Calu3 (cell line): ENCODE measurements at regions not wholly inside any gene's neighbourhood (a gene's known extent, or its start where the extent isn't known, plus 50 kb on each side); places are given as distances from the start of the nearest gene placed in this dataset.
A peak's percentile ranks its signal among the peaks of the same experiment; 100 is the strongest.

Experiments used
- BruUV-seq: library from RNA; stranded (reverse); fragments of 400-500 nt; replicated peaks from 2 replicates; lab custom pipeline; 2021; lab: Mats Ljungman, UMichigan
- CTCF ChIA-PET: fragments of 300-600 bp; sonication (Branson Sonifier 250); formaldehyde crosslinking; loops from one replicate; lab custom pipeline; 2022; ENCODE audit warnings: antibody characterized with exemption; lab: Charles Lee
- DNase-seq: peaks from one replicate; pipeline ENCODE4 v3.0.0; 2022
- H3K27ac Mint-ChIP-seq: one replicate; pipeline ENCODE4 v1.8.0; 2022; ENCODE audit warnings: mixed read lengths; ENCODE audit not compliant: unreplicated experiment
- H3K27me3 Mint-ChIP-seq: one replicate; pipeline ENCODE4 v1.8.0; 2022; ENCODE audit warnings: mixed read lengths; ENCODE audit not compliant: unreplicated experiment
- H3K36me3 Mint-ChIP-seq: one replicate; pipeline ENCODE4 v1.8.0; 2022; ENCODE audit warnings: mild to moderate bottlenecking, moderate library complexity, mixed read lengths; ENCODE audit not compliant: insufficient read depth, unreplicated experiment
- H3K4me1 Mint-ChIP-seq: one replicate; pipeline ENCODE4 v1.8.0; 2022; ENCODE audit warnings: mild to moderate bottlenecking, low read depth, mixed read lengths; ENCODE audit not compliant: unreplicated experiment
- H3K4me3 Mint-ChIP-seq: one replicate; pipeline ENCODE4 v1.8.0; 2022; ENCODE audit warnings: mild to moderate bottlenecking, low read depth, moderate library complexity, mixed read lengths; ENCODE audit not compliant: unreplicated experiment
- H3K9me3 Mint-ChIP-seq: one replicate; pipeline ENCODE4 v1.8.0; 2022; ENCODE audit warnings: low read depth, mixed read lengths; ENCODE audit not compliant: unreplicated experiment
- CTCF ChIP-seq: fragments of 200-600 bp; IDR thresholded peaks from one replicate; pipeline ENCODE4 v1.8.0; 2022; ENCODE audit warnings: antibody characterized with exemption; ENCODE audit not compliant: unreplicated experiment
- intact Hi-C: fragments of 100-400 bp; cut with micrococcal nuclease; formaldehyde crosslinking; loops from one replicate; pipeline ENCODE4 v1.10.0; 2022; ENCODE audit not compliant: unreplicated experiment

- Mint-ChIP-seq H3K9me3 (peaks cover 3% of the 10 kb centered on the region), H3K36me3 (no peaks in the 10 kb centered on the region), H3K4me1 (peaks cover 31% of the 10 kb centered on the region), H3K27ac (no peak overlapping the region), H3K4me3 (no peak overlapping the region), H3K27me3 (no peaks in the 10 kb centered on the region)
- no peak for DNase-seq
- no peak for TF ChIP-seq CTCF
- BruUV-seq, result no TSS peak
- CTCF ChIA-PET, result no interaction called here
- intact Hi-C loops, result loop anchor here (5.0 kb wide), 1 partner anchor 99 kb away; no protein-coding TSS in a partner anchor
Observed at GRCh38 chr10:28981007-28981406, 303.7 kb downstream of the BAMBI start.

- no peak for TF ChIP-seq CTCF
- intact Hi-C loops, result loop anchor here (5.0 kb wide), 1 partner anchor 101 kb away; no protein-coding TSS in a partner anchor
- CTCF ChIA-PET, result no interaction called here
- no TSS peak for BruUV-seq
- Mint-ChIP-seq H3K4me3 (no peak overlapping the region), H3K9me3 (no peaks in the 10 kb centered on the region), H3K4me1 (peaks cover 26% of the 10 kb centered on the region), H3K27ac (no peak overlapping the region), H3K27me3 (no peaks in the 10 kb centered on the region), H3K36me3 (no peaks in the 10 kb centered on the region)
- DNase-seq, result no peak
Observed at GRCh38 chr10:28982974-28983373, 305.7 kb downstream of the BAMBI start.

- intact Hi-C loops, result loop anchor here (5.0 kb wide), 1 partner anchor 101 kb away; no protein-coding TSS in a partner anchor
- no peak overlapping the region for H3K4me3 Mint-ChIP-seq
- peak overlapping the region; percentile 48 for H3K27ac Mint-ChIP-seq
- no peak for TF ChIP-seq CTCF
- no peaks in the 10 kb centered on the region for H3K9me3 Mint-ChIP-seq
- CTCF ChIA-PET, result no interaction called here
- BruUV-seq, result no TSS peak
- H3K36me3 Mint-ChIP-seq, result no peaks in the 10 kb centered on the region
- peaks cover 26% of the 10 kb centered on the region for H3K4me1 Mint-ChIP-seq
- no peak for DNase-seq
- no peaks in the 10 kb centered on the region for H3K27me3 Mint-ChIP-seq
Observed at GRCh38 chr10:28983799-28984198, 305.1 kb upstream of the LYZL1 start.

GRCh38 chr10:28984431-28984830, 304.4 kb upstream of the LYZL1 start:
- TF ChIP-seq CTCF, result no peak

More at GRCh38 chr10:28984431-28984830, 304.4 kb upstream of the LYZL1 start:
- no peaks in the 10 kb centered on the region for H3K27me3 Mint-ChIP-seq
- intact Hi-C loops, result loop anchor here (5.0 kb wide), 1 partner anchor 102 kb away; no protein-coding TSS in a partner anchor
- BruUV-seq, result no TSS peak
- H3K4me3 Mint-ChIP-seq, result peak overlapping the region; percentile 7
- DNase-seq, result peak; percentile 84
- CTCF ChIA-PET, result interaction anchor here (0.6 to 1.8 kb wide), 2 partner anchors 45 to 305 kb away, joined by 3 to 5 read pairs; no protein-coding TSS in a partner anchor
- H3K4me1 Mint-ChIP-seq, result peaks cover 26% of the 10 kb centered on the region
- no peaks in the 10 kb centered on the region for H3K9me3 Mint-ChIP-seq
- H3K36me3 Mint-ChIP-seq, result no peaks in the 10 kb centered on the region
- H3K27ac Mint-ChIP-seq, result peak overlapping the region; percentile 48
